Natural killer cell (primary cell): ENCODE measurements at regions not wholly inside any gene's neighbourhood (a gene's known extent, or its start where the extent isn't known, plus 50 kb on each side); places are given as distances from the start of the nearest gene placed in this dataset.

Source experiments
- ATAC-seq, 3 donors: fragments of 150-1000 bp in 2 of 3; fragments of 200-7000 bp in 1 of 3; cut with Tn5 transposase; 1 replicate in 1 of 3; 2 replicates in 2 of 3; pipeline ENCODE4 v1.10.0; 2021; ENCODE audit warnings: mild to moderate bottlenecking in 2 of 3, moderate library complexity in 2 of 3
- DNase-seq, 2 donors: peaks; one replicate each; pipeline versions ENCODE4 v3.0.0 to v3.0.0-alpha.2; 2013 to 2021; ENCODE audit warnings: mixed read lengths in 1 of 2
- H3K27ac ChIP-seq: one replicate; pipeline ENCODE4 v1.5.1; 2013; ENCODE audit warnings: mild to moderate bottlenecking, low read length
- H3K27me3 ChIP-seq: one replicate; pipeline ENCODE4 v1.6.1; 2013; ENCODE audit warnings: low read length; ENCODE audit not compliant: control insufficient read depth, insufficient read depth
- H3K36me3 ChIP-seq: one replicate; pipeline ENCODE4 v1.6.1; 2013; ENCODE audit warnings: low read length; ENCODE audit not compliant: control insufficient read depth, insufficient read depth
- H3K4me1 ChIP-seq: one replicate; pipeline ENCODE4 v1.6.1; 2013; ENCODE audit warnings: low read length; ENCODE audit not compliant: control insufficient read depth, insufficient read depth
- H3K4me3 ChIP-seq: one replicate; pipeline ENCODE4 v1.5.1; 2013; ENCODE audit warnings: low read length
- H3K9me3 ChIP-seq: one replicate; pipeline ENCODE4 v1.6.1; 2013; ENCODE audit warnings: low read length; ENCODE audit not compliant: control insufficient read depth, insufficient read depth
- H3K27ac Mint-ChIP-seq, 2 donors: one replicate each; pipeline ENCODE4 v1.8.0; 2022; ENCODE audit warnings: mild to moderate bottlenecking in 2 of 2, mixed read lengths in 2 of 2, moderate library complexity in 1 of 2
- H3K27me3 Mint-ChIP-seq, 2 donors: one replicate each; pipeline ENCODE4 v1.8.0; 2022; ENCODE audit warnings: low read depth in 2 of 2, mixed read lengths in 2 of 2
- H3K36me3 Mint-ChIP-seq: one replicate; pipeline ENCODE4 v1.8.0; 2022; ENCODE audit warnings: mixed read lengths
- H3K4me1 Mint-ChIP-seq, 2 donors: one replicate each; pipeline ENCODE4 v1.8.0; 2022; ENCODE audit warnings: mixed read lengths in 2 of 2
- H3K4me3 Mint-ChIP-seq: one replicate; pipeline ENCODE4 v1.8.0; 2022; ENCODE audit warnings: mild to moderate bottlenecking, moderate library complexity, mixed read lengths
- H3K9me3 Mint-ChIP-seq, 2 donors: one replicate each; pipeline ENCODE4 v1.8.0; 2022; ENCODE audit warnings: mixed read lengths in 2 of 2
- CTCF ChIP-seq: fragments of 200-600 bp; IDR thresholded peaks from one replicate; pipeline ENCODE4 v1.8.0; 2022; ENCODE audit warnings: antibody characterized with exemption
- WGBS: methylation state at CpG from one replicate; pipeline ENCODE4 v1.1.7; 2013; ENCODE audit warnings: missing lambda C conversion rate; ENCODE audit not compliant: insufficient coverage; 5-methylcytosine and 5-hydroxymethylcytosine counted together
- intact Hi-C: fragments of 100-400 bp; cut with micrococcal nuclease; formaldehyde crosslinking; loops from one replicate; pipeline ENCODE4 v1.14.2; 2022

DNA sequence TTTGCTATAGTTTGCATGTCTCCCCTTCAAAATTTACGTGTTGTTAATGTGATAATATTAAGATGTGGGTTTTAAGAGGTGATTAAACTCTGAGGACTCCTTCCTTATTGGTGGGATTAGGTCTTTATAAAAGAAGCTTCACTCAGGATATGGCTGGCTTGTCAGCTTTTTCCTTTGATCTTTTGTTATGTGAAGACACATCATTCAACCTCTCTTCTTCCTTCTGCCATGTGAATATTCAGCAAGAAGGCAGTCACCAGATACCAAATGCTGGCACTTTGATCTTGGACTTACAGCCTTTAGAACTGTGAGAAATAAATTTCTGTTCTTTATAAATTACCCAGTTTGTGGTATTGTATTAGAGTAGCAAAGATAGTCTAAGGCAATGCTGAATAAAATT lies 855.9 kb upstream of the CDH10 start:
- Mint-ChIP-seq H3K27me3 (no peaks in the 10 kb centered on the region), H3K4me1 (no peaks in the 10 kb centered on the region), H3K36me3 (no peaks in the 10 kb centered on the region), H3K4me3 (no peak overlapping the region), H3K27ac (no peak overlapping the region), H3K9me3 (peaks cover 12 to 36% of the 10 kb centered on the region in 2 donors)
- TF ChIP-seq CTCF, result no peak
- Histone ChIP-seq H3K9me3 (no peaks in the 10 kb centered on the region), H3K36me3 (no peaks in the 10 kb centered on the region), H3K4me3 (no peak overlapping the region), H3K27ac (no peak overlapping the region), H3K4me1 (no peaks in the 10 kb centered on the region), H3K27me3 (no peaks in the 10 kb centered on the region)
- intact Hi-C loops, result no loop called here
- 100% methylated on average over 1 of the region's 1 CpG for WGBS
- DNase-seq (no peak), ATAC-seq (no peak)

GRCh38 chr5:25489834-25490538 lies 845.2 kb upstream of the CDH10 start:
- Mint-ChIP-seq H3K4me3 (no peak overlapping the region), H3K27me3 (no peaks in the 10 kb centered on the region), H3K27ac (no peak overlapping the region), H3K4me1 (no peaks in the 10 kb centered on the region), H3K9me3 (peaks cover 11 to 23% of the 10 kb centered on the region in 2 donors), H3K36me3 (peaks cover 5% of the 10 kb centered on the region)
- H3K9me3 ChIP-seq, result no peaks in the 10 kb centered on the region
- TF ChIP-seq CTCF, result no peak
- no peaks in the 10 kb centered on the region for H3K27me3 ChIP-seq
- 69% methylated on average over 5 of the region's 6 CpGs for WGBS
- H3K4me1 ChIP-seq, result no peaks in the 10 kb centered on the region
- H3K27ac ChIP-seq, result no peak overlapping the region
- intact Hi-C loops, result no loop called here
- no peaks in the 10 kb centered on the region for H3K36me3 ChIP-seq
- DNase-seq, result no peak
- ATAC-seq, result no peak
- H3K4me3 ChIP-seq, result no peak overlapping the region

DNA sequence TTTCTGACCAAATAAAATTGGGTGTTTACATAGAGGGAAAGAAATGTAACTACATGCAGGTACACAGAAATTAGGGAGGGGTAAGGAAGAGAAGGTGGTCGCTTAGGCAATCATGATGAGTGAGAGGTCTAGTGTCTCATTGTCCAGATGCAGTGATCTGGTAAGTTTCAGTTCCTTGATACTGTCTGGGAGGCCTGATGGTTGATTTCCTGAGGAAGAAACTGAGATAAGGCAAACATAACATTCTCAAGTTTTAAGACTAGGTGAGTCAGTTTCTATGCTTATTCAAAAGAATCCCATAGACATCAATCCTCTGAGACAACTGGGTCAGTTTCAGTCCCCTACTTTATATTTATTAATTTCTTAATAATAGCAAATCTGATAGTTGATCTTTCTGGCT lies 843.3 kb upstream of the CDH10 start:
- no peaks in the 10 kb centered on the region for H3K4me1 ChIP-seq
- Mint-ChIP-seq H3K9me3 (peaks cover 14 to 26% of the 10 kb centered on the region in 2 donors), H3K27ac (no peak overlapping the region), H3K4me1 (no peaks in the 10 kb centered on the region), H3K4me3 (no peak overlapping the region), H3K36me3 (peaks cover 5% of the 10 kb centered on the region), H3K27me3 (no peaks in the 10 kb centered on the region)
- no peak overlapping the region for H3K4me3 ChIP-seq
- no peaks in the 10 kb centered on the region for H3K27me3 ChIP-seq
- intact Hi-C loops, result no loop called here
- DNase-seq (no peak), ATAC-seq (no peak)
- no peaks in the 10 kb centered on the region for H3K36me3 ChIP-seq
- no peak for TF ChIP-seq CTCF
- H3K27ac ChIP-seq, result no peak overlapping the region
- 79% methylated on average over 1 of the region's 1 CpG for WGBS
- H3K9me3 ChIP-seq, result no peaks in the 10 kb centered on the region

- ATAC-seq, result no peak
- Mint-ChIP-seq H3K4me3 (no peak overlapping the region), H3K4me1 (no peaks in the 10 kb centered on the region), H3K27me3 (no peaks in the 10 kb centered on the region), H3K27ac (no peak overlapping the region), H3K9me3 (peaks cover 12 to 25% of the 10 kb centered on the region in 2 donors), H3K36me3 (peaks cover 5% of the 10 kb centered on the region)
- Histone ChIP-seq H3K36me3 (no peaks in the 10 kb centered on the region), H3K27ac (no peak overlapping the region), H3K4me3 (no peak overlapping the region), H3K9me3 (no peaks in the 10 kb centered on the region), H3K27me3 (no peaks in the 10 kb centered on the region), H3K4me1 (no peaks in the 10 kb centered on the region)
- intact Hi-C loops, result no loop called here
- TF ChIP-seq CTCF, result no peak
- WGBS, result 94% methylated on average over 3 of the region's 4 CpGs
- DNase-seq, result no peak
Observed at GRCh38 chr5:25484391-25484790, 839.6 kb upstream of the CDH10 start.
